Stomach (tissue), 8 donors: ENCODE measurements at regions not wholly inside any gene's neighbourhood (a gene's known extent, or its start where the extent isn't known, plus 50 kb on each side); places are given as distances from the start of the nearest gene placed in this dataset.

Experiments
- DNase-seq, 2 donors: peaks; one replicate each; pipeline versions ENCODE4 v3.0.0 to v3.0.0-alpha.2; 2013 to 2019
- H3K27ac ChIP-seq, 5 donors: fragments of 200-600 bp in 4 of 5; sonication (generic) in 4 of 5; one replicate each; pipeline ENCODE4 v1.5.1; 2013 to 2019; ENCODE audit warnings: mild to moderate bottlenecking in 1 of 5, moderate library complexity in 1 of 5
- H3K27me3 ChIP-seq, 3 donors: fragments of 200-600 bp; sonication (generic); one replicate each; pipeline ENCODE4 v1.5.1; 2017 to 2019; ENCODE audit warnings: mixed run types in 1 of 3
- H3K36me3 ChIP-seq, 4 donors: fragments of 200-600 bp; sonication (generic); 1 replicate in 3 of 4; 2 replicates in 1 of 4; pipeline ENCODE4 v1.5.1; 2016 to 2019
- H3K4me1 ChIP-seq, 4 donors: fragments of 200-600 bp; sonication (generic); one replicate each; pipeline ENCODE4 v1.5.1; 2016 to 2019
- H3K4me3 ChIP-seq, 4 donors: fragments of 200-600 bp; sonication (generic) in 3 of 4; one replicate each; pipeline ENCODE4 v1.5.1; 2016 to 2019; ENCODE audit warnings: mild to moderate bottlenecking in 1 of 4
- H3K9me3 ChIP-seq, 4 donors: fragments of 200-600 bp; sonication (generic); one replicate each; pipeline ENCODE4 v1.5.1; 2016 to 2019
- CTCF ChIP-seq, 7 experiments: fragments of 450-650 bp in 4 of 7; fragments of 200-600 bp in 3 of 7; sonication (generic) in 3 of 7; IDR thresholded peaks; one replicate each; pipeline ENCODE4 v1.5.1; 2016 to 2019; ENCODE audit warnings: antibody characterized with exemption in 7 of 7, control low read depth in 2 of 7, mild to moderate bottlenecking in 1 of 7
- EP300 ChIP-seq: sonication (generic); formaldehyde crosslinking; IDR thresholded peaks from one replicate; pipeline ENCODE4 v1.6.1; 2017; ENCODE audit warnings: antibody characterized with exemption
- POLR2A ChIP-seq, 4 donors: fragments of 450-650 bp; IDR thresholded peaks; one replicate each; pipeline ENCODE4 v1.6.1; 2016; ENCODE audit warnings: antibody characterized with exemption in 4 of 4, control low read depth in 2 of 4, mild to moderate bottlenecking in 1 of 4, moderate library complexity in 1 of 4
- POLR2AphosphoS5 ChIP-seq, 3 donors: sonication (generic); formaldehyde crosslinking; IDR thresholded peaks; one replicate each; pipeline ENCODE4 v1.6.1; 2016; ENCODE audit warnings: antibody characterized with exemption in 3 of 3
- WGBS, 5 donors: extraction: QIAGEN DNeasy Blood & Tissue Kit in 3 of 5; methylation state at CpG; one replicate each; pipeline versions ENCODE4 v1.1.5 to v1.1.7; 2013 to 2018; 5-methylcytosine and 5-hydroxymethylcytosine counted together
- intact Hi-C: fragments of 100-400 bp; cut with DNase I; formaldehyde crosslinking; loops from one replicate; pipeline ENCODE4 v1.15.1; 2023; ENCODE audit warnings: low total_unique reads
- donor health status: healthy with polysubstance abuse.
- donor health status: Bipolar disorder and iron deficiency.
- donor health status: healthy.

- TF ChIP-seq POLR2A (IDR thresholded peaks at IDR 0.05) = no peak
- no peak for TF ChIP-seq POLR2AphosphoS5 (IDR thresholded peaks at IDR 0.05)
- no peak for TF ChIP-seq EP300
- no peak for TF ChIP-seq CTCF (IDR thresholded peaks at IDR 0.05)
- Histone ChIP-seq H3K27me3 (no peaks in the 10 kb centered on the region), H3K36me3 (no peaks in the 10 kb centered on the region), H3K9me3 (peaks cover 3 to 15% (median 11%) of the 10 kb centered on the region in 4 donors), H3K27ac (no peak overlapping the region), H3K4me1 (no peaks in the 10 kb centered on the region), H3K4me3 (no peak overlapping the region)
- DNase-seq = no peak
- intact Hi-C loops = no loop called here
These were observed 124.5 kb upstream of the PLXNC1 start for GRCh38 chr12:94023879-94024278.

GRCh38 chr12:94025068-94025467 lies 123.3 kb upstream of the PLXNC1 start:
- TF ChIP-seq POLR2AphosphoS5 (IDR thresholded peaks at IDR 0.05) (no peak), POLR2A (IDR thresholded peaks at IDR 0.05) (no peak), CTCF (IDR thresholded peaks at IDR 0.05) (no peak), EP300 (no peak)
- Histone ChIP-seq H3K4me3 (no peak overlapping the region), H3K36me3 (no peaks in the 10 kb centered on the region), H3K4me1 (no peaks in the 10 kb centered on the region), H3K9me3 (peaks cover 3 to 15% (median 10%) of the 10 kb centered on the region in 4 donors), H3K27me3 (no peaks in the 10 kb centered on the region), H3K27ac (no peak overlapping the region)
- DNase-seq = no peak
- 73 to 87% (median 83%) methylated on average over 4 of the region's 4 CpGs for WGBS, 5 donors
- intact Hi-C loops = no loop called here

GRCh38 chr12:94025756-94026155 lies 122.6 kb upstream of the PLXNC1 start:
- Histone ChIP-seq H3K9me3 (peaks cover 3 to 15% (median 10%) of the 10 kb centered on the region in 4 donors), H3K27me3 (no peaks in the 10 kb centered on the region), H3K4me3 (no peak overlapping the region), H3K4me1 (no peaks in the 10 kb centered on the region), H3K36me3 (no peaks in the 10 kb centered on the region), H3K27ac (peak overlapping the region in 1 of 5 donors; percentile 3)
- intact Hi-C loops = no loop called here
- peak in 1 of 2 donors; percentile 53 for DNase-seq
- TF ChIP-seq CTCF (IDR thresholded peaks at IDR 0.05) (no peak), POLR2A (IDR thresholded peaks at IDR 0.05) (no peak), EP300 (no peak), POLR2AphosphoS5 (IDR thresholded peaks at IDR 0.05) (no peak)
- 66 to 82% (median 75%) methylated on average over 1 of the region's 1 CpG for WGBS, 5 donors

DNA sequence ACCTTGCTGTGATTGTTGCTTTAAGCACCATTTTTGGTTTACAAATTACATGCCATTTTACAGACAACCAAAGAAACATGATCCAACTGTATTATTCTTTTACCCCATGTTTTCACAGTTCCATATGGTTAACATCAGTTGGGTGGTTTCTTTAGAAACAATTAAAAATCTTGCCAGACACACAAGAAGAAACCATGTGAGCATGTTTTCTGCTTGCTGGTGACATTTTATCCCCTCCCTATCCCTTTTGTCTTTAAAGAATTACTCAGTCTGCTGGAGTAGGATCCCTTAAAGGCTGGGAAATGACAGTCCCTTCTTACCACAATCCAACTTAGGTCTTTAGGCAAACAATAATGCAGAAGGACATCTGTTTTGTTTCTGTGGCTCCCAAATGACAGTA lies 121.8 kb upstream of the PLXNC1 start:
- Histone ChIP-seq H3K27me3 (no peaks in the 10 kb centered on the region), H3K4me1 (no peaks in the 10 kb centered on the region), H3K4me3 (no peak overlapping the region), H3K36me3 (no peaks in the 10 kb centered on the region), H3K9me3 (peaks cover 3 to 15% (median 10%) of the 10 kb centered on the region in 4 donors), H3K27ac (no peak overlapping the region)
- no peak for TF ChIP-seq POLR2A (IDR thresholded peaks at IDR 0.05)
- no peak for TF ChIP-seq EP300
- TF ChIP-seq CTCF (IDR thresholded peaks at IDR 0.05) = no peak
- no peak for TF ChIP-seq POLR2AphosphoS5 (IDR thresholded peaks at IDR 0.05)
- DNase-seq = peak in 1 of 2 donors; percentile 29
- intact Hi-C loops = no loop called here
